IgD-negative memory B cell (primary cell): ENCODE measurements at regions not wholly inside any gene's neighbourhood (a gene's known extent, or its start where the extent isn't known, plus 50 kb on each side); places are given as distances from the start of the nearest gene placed in this dataset.

Experiments
- H3K27ac Mint-ChIP-seq, 3 donors: one replicate each; pipeline ENCODE4 v1.8.0; 2020 to 2022; ENCODE audit warnings: mild to moderate bottlenecking in 3 of 3, mixed read lengths in 3 of 3, moderate library complexity in 1 of 3
- H3K27me3 Mint-ChIP-seq: one replicate; pipeline ENCODE4 v1.8.0; 2021; ENCODE audit warnings: mixed read lengths
- H3K36me3 Mint-ChIP-seq: one replicate; pipeline ENCODE4 v1.8.0; 2020; ENCODE audit warnings: mild to moderate bottlenecking, mixed read lengths
- H3K4me1 Mint-ChIP-seq, 3 donors: one replicate each; pipeline ENCODE4 v1.8.0; 2020 to 2022; ENCODE audit warnings: mixed read lengths in 3 of 3, mild to moderate bottlenecking in 1 of 3
- H3K4me3 Mint-ChIP-seq, 4 donors: one replicate each; pipeline ENCODE4 v1.8.0; 2020 to 2022; ENCODE audit warnings: mild to moderate bottlenecking in 4 of 4, mixed read lengths in 4 of 4, moderate library complexity in 3 of 4
- H3K9me3 Mint-ChIP-seq, 3 donors: one replicate each; pipeline ENCODE4 v1.8.0; 2020 to 2021; ENCODE audit warnings: mixed read lengths in 3 of 3, mild to moderate bottlenecking in 1 of 3

DNA sequence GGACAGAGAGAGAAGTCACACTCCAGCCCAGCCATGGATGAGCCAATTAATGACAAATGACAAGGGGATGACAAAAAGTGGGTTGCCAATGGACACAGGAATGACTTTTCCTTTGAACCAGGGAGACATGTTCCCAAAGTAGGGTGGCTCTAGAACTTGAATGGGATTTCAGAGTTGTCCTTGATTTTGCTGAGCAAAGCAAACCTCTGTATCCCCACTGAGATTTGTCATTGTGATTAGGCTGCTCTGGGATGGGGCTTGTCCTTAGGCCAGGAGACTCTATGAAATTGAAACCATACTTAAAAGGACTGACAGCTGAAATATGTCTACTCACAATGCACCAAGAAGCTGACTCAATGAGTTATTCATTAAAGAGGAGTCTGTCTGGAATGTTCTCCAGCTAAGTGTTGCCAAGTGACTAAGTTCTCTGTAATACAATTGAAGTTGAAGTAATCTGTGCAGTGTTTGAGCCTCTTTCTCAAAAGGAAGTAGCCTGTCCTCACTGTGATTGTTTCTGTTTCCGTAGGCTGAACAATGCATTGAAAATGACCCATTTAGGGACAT is 69.0 kb upstream of the PCDH9 start:
- Mint-ChIP-seq H3K27me3 (no peaks in the 10 kb centered on the region), H3K36me3 (peaks cover 2% of the 10 kb centered on the region), H3K4me1 (peaks cover 0 to 1% (median 0%) of the 10 kb centered on the region in 3 donors), H3K4me3 (no peak overlapping the region), H3K9me3 (peaks cover 0 to 3% (median 0%) of the 10 kb centered on the region in 3 donors), H3K27ac (no peak overlapping the region)

DNA sequence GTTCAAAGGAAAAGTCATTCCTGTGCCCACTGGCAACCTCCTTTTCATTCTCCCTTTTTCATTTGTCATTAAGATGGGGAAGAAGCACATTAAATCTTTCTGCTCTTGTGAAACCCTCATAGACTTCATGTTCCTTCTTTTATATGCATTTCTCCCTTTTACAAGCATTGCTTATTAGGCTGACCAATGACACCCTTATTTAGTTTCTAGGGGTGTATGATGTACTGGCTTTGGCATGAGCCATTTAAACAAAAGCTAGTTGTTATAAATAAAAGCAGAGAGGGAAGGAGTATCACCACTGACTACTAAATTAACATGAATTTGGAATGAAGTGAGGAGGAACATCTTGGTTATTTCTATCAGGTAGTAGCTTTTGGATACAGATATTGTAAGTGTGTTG is 68.2 kb upstream of the PCDH9 start:
- Mint-ChIP-seq H3K9me3 (peaks cover 0 to 3% (median 0%) of the 10 kb centered on the region in 3 donors), H3K4me3 (no peak overlapping the region), H3K27ac (no peak overlapping the region), H3K36me3 (peaks cover 2% of the 10 kb centered on the region), H3K4me1 (peaks cover 0 to 1% (median 0%) of the 10 kb centered on the region in 3 donors), H3K27me3 (no peaks in the 10 kb centered on the region)

DNA sequence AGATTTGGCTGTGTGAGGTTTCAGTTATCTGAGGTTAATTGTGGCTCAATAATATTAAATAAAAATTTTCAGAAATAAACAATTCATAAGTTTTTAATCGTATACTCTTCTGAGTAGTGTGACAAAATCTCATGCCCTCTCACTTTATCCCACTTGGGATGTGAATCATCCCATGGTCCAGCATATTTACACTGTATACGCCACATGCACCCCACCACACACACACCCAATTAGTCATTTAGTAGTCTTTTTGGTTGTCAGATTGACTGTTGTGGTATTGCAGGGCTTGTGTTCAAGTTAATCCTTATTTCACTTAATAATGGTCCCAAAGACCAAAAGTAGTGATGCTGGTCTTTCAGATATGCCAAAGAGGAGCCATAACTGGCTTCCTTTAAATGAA is 66.4 kb upstream of the PCDH9 start:
- H3K4me3 Mint-ChIP-seq: no peak overlapping the region
- peaks cover 0 to 9% (median 0%) of the 10 kb centered on the region in 3 donors for H3K9me3 Mint-ChIP-seq
- H3K36me3 Mint-ChIP-seq: peaks cover 2% of the 10 kb centered on the region
- no peak overlapping the region for H3K27ac Mint-ChIP-seq
- H3K4me1 Mint-ChIP-seq: peaks cover 0 to 1% (median 0%) of the 10 kb centered on the region in 3 donors
- H3K27me3 Mint-ChIP-seq: no peaks in the 10 kb centered on the region

DNA sequence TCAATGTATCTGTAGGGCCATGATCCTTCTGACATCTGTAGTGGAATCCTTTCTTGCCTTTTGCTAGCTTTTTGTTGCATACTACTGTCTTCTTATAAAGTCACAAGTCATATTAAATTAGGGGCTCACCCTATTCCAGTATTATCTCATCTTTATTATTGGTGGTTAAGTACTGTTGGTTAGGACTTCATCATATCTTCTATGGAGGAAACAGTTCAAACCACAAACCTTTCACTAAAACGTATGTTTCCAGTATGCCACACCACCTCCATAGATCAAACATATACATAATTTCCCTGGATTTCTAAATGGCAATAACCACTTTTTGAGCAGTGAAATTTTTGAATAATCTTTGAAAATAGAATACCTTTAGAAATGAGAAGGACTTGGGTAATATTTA is 62.8 kb upstream of the PCDH9 start:
- Mint-ChIP-seq H3K36me3 (peaks cover 2% of the 10 kb centered on the region), H3K4me3 (no peak overlapping the region), H3K9me3 (peaks cover 0 to 6% (median 0%) of the 10 kb centered on the region in 3 donors), H3K27ac (no peak overlapping the region), H3K4me1 (peaks cover 0 to 1% (median 0%) of the 10 kb centered on the region in 3 donors), H3K27me3 (no peaks in the 10 kb centered on the region)

DNA sequence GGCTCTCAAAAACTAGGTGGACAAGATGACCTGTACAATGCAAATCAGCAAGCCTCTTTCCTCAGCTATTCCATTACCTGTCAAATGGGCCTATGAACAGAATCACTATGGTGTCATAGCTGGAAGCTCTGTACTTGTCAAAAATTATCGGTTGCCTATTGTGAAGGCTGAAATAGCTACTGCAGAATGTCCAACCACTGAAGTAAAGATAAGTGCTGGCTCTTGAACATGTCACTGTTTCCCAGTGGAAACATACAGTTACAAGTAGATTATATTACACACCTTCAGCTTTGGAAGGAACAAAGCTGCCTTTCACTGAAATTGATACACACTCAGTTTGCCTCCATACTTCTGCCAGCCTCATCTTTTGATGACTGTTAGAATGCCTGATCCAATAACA is 55.5 kb upstream of the PCDH9 start:
- Mint-ChIP-seq H3K27me3 (no peaks in the 10 kb centered on the region), H3K9me3 (peaks cover 3 to 4% (median 3%) of the 10 kb centered on the region in 3 donors), H3K27ac (no peak overlapping the region), H3K4me1 (no peaks in the 10 kb centered on the region), H3K4me3 (no peak overlapping the region), H3K36me3 (no peaks in the 10 kb centered on the region)

DNA sequence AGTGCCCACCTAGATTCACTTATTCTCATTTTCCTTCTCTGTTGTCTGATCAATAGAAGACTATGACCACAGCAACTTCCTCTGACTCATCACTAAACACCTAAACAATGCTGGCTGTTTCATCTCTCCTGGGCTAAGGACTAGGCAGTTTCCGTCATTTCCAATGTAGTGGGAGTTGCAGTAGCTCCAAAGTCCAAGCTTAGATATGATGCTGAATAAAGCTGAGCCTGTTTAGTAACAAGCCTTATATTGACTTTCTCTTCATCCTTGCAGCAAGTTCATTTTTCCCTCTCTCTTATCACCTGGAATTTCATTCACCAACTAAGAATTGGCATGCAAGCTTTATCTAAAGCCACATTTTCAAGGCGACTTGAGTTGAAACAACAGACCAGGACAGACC is 53.5 kb upstream of the PCDH9 start:
- no peak overlapping the region for H3K4me3 Mint-ChIP-seq
- H3K9me3 Mint-ChIP-seq: peaks cover 3 to 4% (median 3%) of the 10 kb centered on the region in 3 donors
- H3K27me3 Mint-ChIP-seq: no peaks in the 10 kb centered on the region
- H3K4me1 Mint-ChIP-seq: no peaks in the 10 kb centered on the region
- no peaks in the 10 kb centered on the region for H3K36me3 Mint-ChIP-seq
- no peak overlapping the region for H3K27ac Mint-ChIP-seq

DNA sequence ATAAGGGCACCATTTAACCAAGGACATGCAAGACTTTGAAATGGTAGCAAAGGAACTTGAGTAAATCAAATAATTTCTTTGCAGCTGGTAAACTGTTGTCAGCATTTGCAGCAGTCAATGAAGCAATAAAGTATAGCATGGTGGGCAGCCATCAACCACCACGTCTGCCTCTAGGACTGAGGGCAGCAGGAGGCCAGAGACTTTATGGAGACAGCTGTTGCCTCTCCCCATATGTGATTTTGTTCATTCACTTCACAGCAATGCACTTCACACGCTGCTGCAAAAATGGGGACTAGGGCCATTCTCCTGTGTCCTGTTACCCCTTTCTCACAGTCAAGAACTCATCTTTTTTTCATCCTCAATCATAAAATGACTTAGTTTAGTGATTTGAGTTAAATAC is 51.3 kb upstream of the PCDH9 start:
- H3K4me3 Mint-ChIP-seq: no peak overlapping the region
- H3K27me3 Mint-ChIP-seq: no peaks in the 10 kb centered on the region
- H3K27ac Mint-ChIP-seq: no peak overlapping the region
- H3K9me3 Mint-ChIP-seq: peaks cover 0 to 3% (median 0%) of the 10 kb centered on the region in 3 donors
- H3K4me1 Mint-ChIP-seq: no peaks in the 10 kb centered on the region
- no peaks in the 10 kb centered on the region for H3K36me3 Mint-ChIP-seq
